Thyroid gland (tissue), 4 donors: ENCODE measurements at regions not wholly inside any gene's neighbourhood (a gene's known extent, or its start where the extent isn't known, plus 50 kb on each side); places are given as distances from the start of the nearest gene placed in this dataset.

Experiments
- CTCF ChIP-seq, 6 experiments: fragments of 200-600 bp in 3 of 6; fragments of 450-650 bp in 3 of 6; sonication (generic) in 3 of 6; IDR thresholded peaks; one replicate each; pipeline ENCODE4 v1.5.1; 2016 to 2019; ENCODE audit warnings: antibody characterized with exemption in 6 of 6, mild to moderate bottlenecking in 2 of 6, inconsistent platforms in 1 of 6, moderate library complexity in 1 of 6
- POLR2A ChIP-seq, 2 donors: fragments of 450-650 bp; IDR thresholded peaks; one replicate each; pipeline ENCODE4 v1.6.1; 2017; ENCODE audit warnings: antibody characterized with exemption in 2 of 2, mild to moderate bottlenecking in 2 of 2, moderate library complexity in 1 of 2

GRCh38 chr16:87234601-87235000, 82.6 kb downstream of the C16orf95 start:
- TF ChIP-seq CTCF (IDR thresholded peaks at IDR 0.05), result no peak
- no peak for TF ChIP-seq POLR2A (IDR thresholded peaks at IDR 0.05)
